Skeletal muscle cell (primary cell): ENCODE measurements at regions not wholly inside any gene's neighbourhood (a gene's known extent, or its start where the extent isn't known, plus 50 kb on each side); places are given as distances from the start of the nearest gene placed in this dataset.

Experiments
- DNase-seq: peaks from one replicate; pipeline ENCODE4 v3.0.0-alpha.2; 2010; ENCODE audit warnings: low read depth
- H3K4me3 ChIP-seq: 2 replicates; pipeline ENCODE4 v1.5.1; 2011; ENCODE audit warnings: low read depth, mild to moderate bottlenecking, control low read depth, low read length, moderate library complexity

DNA sequence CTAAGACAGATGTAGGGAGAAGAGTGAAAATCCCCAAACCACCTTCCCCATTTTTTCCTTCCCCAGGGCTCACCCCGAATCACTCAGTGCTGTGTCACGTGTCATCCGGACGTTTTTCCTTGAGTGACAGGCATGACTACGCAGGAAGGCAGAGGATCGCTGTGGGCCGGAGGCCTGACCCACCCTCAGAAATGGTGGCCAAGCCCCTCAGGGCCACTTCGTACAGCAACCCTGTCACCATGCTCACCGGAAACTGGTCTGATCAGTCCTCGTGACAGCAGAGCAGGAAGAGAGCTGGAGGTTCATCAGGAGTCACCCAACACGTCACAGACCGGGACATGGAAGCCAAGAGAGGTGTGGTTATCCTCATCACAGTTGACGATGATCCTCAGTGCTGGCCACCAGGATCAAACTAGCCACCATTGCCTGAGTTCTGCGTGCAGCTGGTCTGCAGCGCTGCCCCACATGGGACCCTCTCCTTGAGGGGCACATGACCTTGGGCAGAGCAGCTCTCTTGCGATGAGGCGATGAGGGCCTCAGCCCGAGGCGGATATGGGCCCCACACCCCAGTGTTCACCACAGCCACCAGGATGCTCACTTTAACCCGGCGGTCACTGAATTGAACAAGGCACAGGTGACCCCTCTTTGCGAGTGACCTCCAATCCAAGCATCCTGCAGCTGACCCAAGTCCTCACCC lies 99.3 kb upstream of the INSIG1 start:
- no peak for DNase-seq

DNA sequence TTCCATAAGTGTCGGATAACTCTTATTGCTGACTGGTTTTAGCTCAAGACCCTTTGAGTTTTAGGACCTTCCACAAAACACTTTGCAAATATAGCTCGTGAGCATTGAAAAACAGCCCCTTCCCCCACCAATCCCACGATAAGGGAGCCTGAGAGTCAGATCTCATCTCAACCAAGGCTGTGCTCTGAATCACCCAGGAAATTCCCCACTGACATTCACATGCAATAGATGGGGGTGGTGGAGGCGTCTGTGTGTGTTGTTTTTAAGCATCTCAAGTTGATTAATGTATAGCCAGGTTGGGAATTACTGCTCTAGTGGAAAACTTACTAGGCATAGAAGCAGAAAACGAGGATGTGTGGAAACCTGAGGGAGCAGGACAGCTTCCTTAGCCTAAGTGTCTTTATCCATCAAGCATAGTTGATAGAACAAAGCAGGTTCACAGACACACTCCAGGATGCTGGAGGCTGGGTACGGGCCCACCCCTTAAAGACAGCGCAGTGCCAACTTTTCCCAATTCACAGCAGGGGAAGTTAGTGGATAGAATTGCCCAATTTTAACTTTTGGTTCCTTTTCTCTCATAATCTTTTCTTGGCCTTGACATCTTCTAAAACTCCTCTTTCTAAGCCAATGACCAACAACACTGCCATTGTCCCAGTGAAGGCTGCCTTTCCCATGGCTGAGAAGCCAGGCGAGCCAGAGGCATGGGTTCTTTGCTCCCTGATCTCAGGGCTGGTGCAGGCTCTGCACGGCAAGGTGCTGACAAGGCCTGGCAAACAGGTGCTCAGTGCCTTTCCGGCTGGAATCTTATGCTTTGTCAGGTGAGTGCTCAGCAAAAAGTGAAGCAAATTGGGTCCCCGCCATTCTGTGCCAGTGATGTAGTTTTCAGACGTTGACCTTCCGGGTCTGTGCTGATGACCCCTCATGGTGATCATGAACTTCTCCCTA lies 98.5 kb upstream of the INSIG1 start:
- H3K4me3 ChIP-seq = no peak overlapping the region
- DNase-seq = no peak

More for the DNA sequence above, 99.3 kb upstream of the INSIG1 start:
- no peak overlapping the region for H3K4me3 ChIP-seq

DNA sequence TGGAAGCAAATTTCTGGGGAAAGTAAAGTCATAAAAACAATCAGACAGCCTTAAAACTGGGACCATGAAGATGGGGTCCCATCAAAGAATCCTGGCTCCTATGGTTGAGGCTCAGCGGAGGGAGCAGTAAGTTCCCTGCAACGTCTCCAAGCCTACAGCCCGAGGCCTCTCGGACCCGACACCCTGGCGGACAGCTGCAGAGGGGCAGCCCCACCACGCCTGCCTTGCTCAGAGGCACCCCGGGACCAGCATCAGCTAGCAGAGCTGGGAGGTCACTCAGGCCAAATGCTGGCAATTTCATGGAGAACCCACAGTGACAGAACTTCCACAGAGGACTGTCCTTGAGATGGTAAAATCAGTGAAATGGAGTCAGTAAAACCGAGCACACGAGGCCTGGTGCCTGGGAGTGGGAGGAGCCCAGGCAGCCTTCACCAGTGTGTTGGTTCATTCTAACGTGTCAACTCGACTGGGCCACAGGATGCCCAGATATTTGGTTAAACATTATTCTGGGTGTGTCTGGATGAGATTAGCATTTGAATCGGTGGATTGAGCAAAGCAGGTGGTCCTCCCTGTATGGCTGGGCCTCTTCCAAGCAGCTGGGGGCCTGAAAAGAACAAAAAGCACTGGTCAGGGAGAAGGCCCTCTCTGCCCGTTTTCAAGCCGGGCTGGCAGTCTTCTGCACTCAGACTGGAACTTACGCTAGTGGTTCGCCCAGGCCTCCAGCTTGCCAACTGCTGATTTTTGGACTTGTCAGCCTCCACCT lies 96.2 kb upstream of the INSIG1 start:
- H3K4me3 ChIP-seq = no peak overlapping the region
- DNase-seq = no peak

- no peak overlapping the region for H3K4me3 ChIP-seq
- DNase-seq = no peak
These were observed 95.4 kb upstream of the INSIG1 start for GRCh38 chr7:155202106-155202871.

DNA sequence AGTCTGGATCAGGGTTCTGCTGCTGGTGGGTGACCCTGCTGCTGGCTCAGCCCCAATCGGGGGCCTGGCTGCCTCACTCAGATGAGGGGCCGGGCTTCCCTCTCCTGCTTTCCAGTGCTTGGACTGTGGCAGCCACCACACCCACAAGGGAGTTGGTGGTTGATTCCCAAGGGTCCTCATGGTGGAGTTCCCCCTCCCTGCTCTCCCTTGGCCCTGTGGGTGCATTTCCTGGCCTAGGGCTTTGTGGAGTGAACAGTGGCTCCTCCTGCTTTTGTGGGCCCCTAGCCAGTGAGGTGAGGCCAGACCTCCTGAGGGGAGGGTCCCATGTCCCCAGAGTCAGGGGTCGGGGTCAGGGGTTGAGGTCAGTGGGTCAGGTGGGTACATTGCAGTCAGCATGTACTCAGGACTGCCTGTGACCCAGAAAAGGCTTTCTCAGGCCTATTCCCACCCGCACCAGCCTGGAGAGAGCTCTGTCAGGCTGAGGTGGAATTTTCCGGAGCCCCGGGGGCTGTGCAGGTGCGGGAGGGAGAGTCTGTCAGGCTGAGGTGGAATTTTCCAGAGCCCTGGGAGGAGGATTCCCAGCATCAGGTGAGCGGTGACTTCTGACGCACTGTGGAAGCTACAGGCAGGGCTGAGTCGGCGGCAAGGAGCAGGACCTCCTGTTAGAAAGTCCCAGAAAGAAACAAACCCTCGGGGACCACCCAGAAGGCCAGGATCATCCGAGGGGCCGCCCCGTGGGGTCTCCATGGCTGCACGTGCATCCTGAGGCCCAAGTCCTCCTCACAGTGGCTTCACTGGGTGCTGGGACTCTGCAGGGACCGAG lies 94.4 kb upstream of the INSIG1 start:
- no peak overlapping the region for H3K4me3 ChIP-seq
- DNase-seq = no peak

DNA sequence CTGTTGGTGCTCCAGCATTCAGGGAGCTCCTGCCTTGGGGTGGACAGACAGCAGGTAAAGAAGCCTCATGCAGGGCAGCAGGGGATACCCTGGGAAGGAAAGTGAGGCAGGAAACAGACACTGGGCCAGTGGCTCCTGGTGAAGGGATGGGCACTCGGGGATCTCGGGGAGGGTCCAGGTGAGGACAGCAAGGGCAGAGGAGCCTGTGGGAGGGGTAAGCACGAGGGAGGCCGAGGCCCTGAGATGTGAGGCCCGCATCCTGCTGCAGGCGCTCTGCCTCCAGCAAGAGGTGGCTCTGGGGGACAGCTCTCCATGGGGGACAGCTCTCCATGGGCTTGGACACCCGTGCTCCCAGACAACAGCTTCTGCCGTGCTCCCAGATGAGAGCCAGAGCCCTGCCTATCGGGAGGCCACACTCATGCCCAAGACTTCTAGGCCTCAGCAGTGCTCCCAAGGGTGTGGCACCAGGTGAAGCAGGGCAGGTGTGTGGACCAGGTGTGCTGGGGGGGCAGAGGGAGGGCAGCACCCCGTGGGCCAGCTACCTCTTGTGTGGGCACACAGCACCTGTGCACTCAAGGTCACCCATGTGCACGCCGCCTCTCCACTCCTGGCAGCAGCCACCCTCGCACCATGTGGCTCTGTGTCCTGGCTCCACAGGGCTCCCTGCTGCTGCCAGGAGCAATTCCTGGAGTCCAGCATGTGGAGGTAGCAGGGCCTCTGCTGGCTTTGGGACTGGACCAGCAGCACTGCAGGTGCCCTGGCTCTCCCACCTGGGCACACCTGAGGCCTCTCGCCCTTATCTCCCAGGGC lies 93.6 kb upstream of the INSIG1 start:
- H3K4me3 ChIP-seq = no peak overlapping the region
- no peak for DNase-seq

DNA sequence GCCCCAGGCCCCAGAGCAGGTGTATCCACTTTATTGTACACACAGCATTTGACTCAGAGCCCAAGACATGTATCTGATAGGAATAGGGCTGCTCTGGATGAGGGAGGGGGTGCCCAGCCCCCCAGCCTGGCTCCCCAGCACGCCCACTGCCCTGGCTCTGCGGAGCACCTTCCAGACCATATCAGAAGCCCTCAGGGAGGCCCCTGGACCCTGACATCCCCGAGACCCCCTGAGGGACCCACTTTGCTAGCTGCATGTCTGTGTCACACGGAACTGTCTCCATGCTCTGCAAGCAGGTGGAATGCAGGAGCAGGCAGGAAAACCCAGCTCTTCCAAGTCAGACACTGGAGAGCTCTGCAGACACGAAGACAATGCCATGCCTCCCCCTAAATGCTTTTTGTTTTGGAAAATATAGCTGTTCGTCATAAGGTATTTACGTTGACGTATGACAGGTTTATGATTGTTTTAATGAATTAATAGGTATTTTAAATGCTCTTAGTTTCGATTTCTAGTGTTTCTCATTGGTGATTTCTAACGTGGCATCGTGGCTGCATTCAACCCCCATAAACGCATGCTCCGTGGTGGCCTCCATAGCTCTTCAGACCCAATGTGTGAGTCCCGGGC lies 92.8 kb upstream of the INSIG1 start:
- peak overlapping the region; percentile 36 for H3K4me3 ChIP-seq
- no peak for DNase-seq

DNA sequence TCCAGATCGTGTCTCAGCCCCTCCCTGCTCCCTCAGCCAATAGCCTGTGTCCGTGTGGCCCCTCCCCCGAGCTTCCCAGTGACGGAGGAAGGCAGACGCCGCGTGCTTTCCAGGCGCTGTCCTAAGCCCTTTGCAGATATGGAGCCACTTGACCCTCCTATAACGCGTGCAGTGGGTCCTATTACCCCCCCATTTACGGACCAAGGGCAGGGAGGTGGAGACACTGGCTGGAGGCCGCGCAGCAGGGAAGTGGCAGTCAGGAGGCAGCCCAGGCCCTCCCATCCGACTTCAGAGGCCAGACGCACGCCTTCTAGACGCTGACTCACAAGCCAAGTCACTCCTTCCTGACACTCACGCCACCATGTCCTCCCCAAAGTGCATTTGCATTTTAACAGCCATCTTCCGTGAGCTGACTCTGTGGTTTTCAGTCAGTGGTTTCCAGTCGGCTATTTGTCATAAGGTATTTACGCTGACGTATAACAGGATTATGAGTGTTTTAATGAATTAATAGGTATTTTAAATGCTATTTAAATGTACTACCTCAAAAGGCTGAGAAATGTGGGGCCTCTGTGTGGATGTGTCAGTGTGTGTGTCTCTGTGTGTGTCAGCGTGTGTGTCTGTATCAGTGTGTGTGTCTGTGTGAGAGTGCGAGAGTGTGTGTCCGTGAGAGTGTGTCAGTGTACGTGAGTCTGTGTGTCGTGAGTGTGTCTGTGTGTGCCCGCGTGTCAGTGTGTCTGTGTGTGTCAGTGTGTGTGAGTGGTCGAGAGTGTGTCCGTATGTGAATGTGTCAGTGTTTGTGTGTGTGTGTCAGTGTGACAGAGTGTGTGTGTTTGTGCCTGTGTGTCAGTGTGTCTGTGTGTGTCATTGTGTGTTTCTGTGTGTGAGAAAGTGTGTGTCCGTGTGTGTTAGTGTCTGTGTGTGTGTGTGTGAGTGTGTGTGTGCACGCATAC lies 92.0 kb upstream of the INSIG1 start:
- peak overlapping the region; percentile 36 for H3K4me3 ChIP-seq
- peak; percentile 98 for DNase-seq

DNA sequence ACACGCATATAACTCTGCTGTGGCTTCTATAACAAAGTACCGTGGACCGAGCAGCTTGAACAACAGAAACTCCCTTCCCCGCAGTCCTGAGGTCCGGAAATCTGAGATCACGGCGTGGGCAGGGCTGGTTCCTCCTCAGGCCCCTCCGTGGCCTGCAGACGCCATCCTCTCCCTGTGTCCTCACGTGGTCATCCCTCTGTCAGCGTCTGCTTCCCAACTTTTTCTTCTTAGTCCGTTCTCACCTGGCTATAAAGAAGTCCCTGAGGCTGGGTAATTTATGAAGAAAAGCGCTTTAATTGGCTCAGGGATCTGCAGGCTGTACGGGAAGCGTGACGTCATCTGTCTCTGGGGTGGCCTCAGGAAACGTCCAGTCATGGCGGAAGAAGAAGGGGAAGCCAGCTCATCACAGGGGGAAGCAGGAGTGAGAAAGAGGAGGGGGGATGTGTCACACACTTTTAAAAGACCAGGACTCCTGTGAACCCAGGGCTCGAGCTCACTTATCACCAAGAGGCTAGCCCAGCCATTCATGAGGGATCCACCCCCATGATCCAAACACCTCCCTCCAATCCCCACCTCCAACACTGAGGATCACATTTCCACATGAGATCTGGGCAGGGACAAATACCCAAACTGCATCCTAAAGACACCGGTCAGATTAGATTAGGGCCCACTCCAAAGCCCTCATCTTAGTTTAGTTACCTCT lies 91.2 kb upstream of the INSIG1 start:
- H3K4me3 ChIP-seq = peak overlapping the region; percentile 36
- peak; percentile 92 for DNase-seq

- no peak for DNase-seq
These were observed 90.2 kb upstream of the INSIG1 start for GRCh38 chr7:155207326-155208002.

GRCh38 chr7:155208681-155209477 lies 88.8 kb upstream of the INSIG1 start:
- DNase-seq = no peak
- no peak overlapping the region for H3K4me3 ChIP-seq

More at GRCh38 chr7:155207326-155208002, 90.2 kb upstream of the INSIG1 start:
- H3K4me3 ChIP-seq = no peak overlapping the region

DNA sequence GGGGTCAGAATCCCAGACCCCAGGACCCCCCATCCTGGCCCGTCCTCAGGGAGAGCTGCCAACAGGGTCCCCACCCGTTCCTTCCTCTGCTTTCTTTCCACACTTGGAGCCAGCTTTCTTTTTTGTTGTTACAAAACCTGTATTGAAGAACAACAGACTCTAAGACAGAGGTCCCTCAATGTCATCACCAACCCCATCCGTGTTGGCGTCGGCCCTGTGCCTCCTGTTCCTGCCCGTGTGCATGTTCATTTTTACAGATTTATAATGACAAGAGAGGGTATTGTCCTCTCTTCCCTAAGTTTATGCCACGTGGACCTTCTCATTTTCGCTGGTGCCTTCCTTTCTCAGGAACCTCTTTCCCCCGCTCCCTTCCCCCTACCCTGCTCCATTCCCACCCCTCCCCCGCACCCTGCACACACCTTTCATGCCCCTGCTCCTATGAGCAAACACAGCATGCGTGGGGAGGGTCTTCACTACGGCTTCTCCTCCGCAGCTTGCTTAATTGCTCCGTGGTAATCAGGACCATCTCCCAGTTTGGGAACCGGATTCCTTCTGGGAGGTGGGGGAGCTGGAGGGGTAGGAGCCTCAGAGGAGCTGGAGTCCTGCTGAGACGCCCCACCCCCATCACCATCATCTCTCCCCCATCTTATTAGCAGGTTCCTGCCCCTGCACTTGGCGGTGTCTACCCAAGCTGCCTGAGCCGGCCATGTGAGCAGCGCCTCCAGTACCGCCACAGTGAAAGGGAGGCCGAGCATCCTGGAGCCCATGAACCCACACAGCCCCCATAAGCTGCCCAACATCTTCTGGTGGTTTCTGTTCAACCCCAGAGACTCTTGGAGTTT lies 88.0 kb upstream of the INSIG1 start:
- no peak overlapping the region for H3K4me3 ChIP-seq
- no peak for DNase-seq

GRCh38 chr7:155210356-155210755 lies 87.3 kb upstream of the INSIG1 start:
- no peak overlapping the region for H3K4me3 ChIP-seq
- no peak for DNase-seq
